IMR-90 (cell line): ENCODE measurements at regions not wholly inside any gene's neighbourhood (a gene's known extent, or its start where the extent isn't known, plus 50 kb on each side); places are given as distances from the start of the nearest gene placed in this dataset.
"Not testable (repeated sequence)": the region's sequence is repeated elsewhere in the genome, so short reads cannot be mapped to it uniquely, and the experiment has no call there.

Source experiments
- ATAC-seq: fragments of 200-7000 bp; cut with Tn5 transposase; 2 replicates; pipeline ENCODE4 v1.9.1; 2020; ENCODE audit warnings: low read depth, mild to moderate bottlenecking, moderate library complexity
- BruUV-seq: library from RNA; stranded (reverse); fragments of 400-500 nt; replicated peaks from 2 replicates; lab custom pipeline; 2021; lab: Mats Ljungman, UMichigan
- CTCF ChIA-PET: fragments of 300-600 bp; formaldehyde crosslinking; extraction: SDS; loops from one replicate; lab custom pipeline; 2021; ENCODE audit warnings: antibody characterized with exemption; lab: Yijun Ruan, JAX
- POLR2A ChIA-PET: fragments of 300-600 bp; sonication (Branson Sonifier 250); formaldehyde crosslinking; loops from one replicate; lab custom pipeline; 2022; ENCODE audit warnings: antibody characterized with exemption; ENCODE audit not compliant: unreplicated experiment; lab: Charles Lee
- DNase-seq: peaks from one replicate; pipeline ENCODE4 v3.0.0; 2013
- H2AFZ ChIP-seq: replicated peaks from 2 replicates; pipeline ENCODE3; 2013; ENCODE audit warnings: low read length, mild to moderate bottlenecking; ENCODE audit not compliant: poor library complexity
- H2AK5ac ChIP-seq: 2 replicates; pipeline ENCODE4 v1.6.1; 2013; ENCODE audit warnings: low read depth, low read length, inconsistent platforms
- H2AK9ac ChIP-seq: replicated peaks from 2 replicates; pipeline ENCODE3; 2013; ENCODE audit warnings: mild to moderate bottlenecking, low read depth, low read length, moderate library complexity; ENCODE audit not compliant: poor library complexity
- H2BK120ac ChIP-seq: 2 replicates; pipeline ENCODE4 v1.6.1; 2013; ENCODE audit warnings: low read depth, low read length, inconsistent platforms
- H2BK15ac ChIP-seq: 3 replicates; pipeline ENCODE4 v1.6.1; 2013; ENCODE audit warnings: low read depth, low read length, inconsistent platforms
- H2BK20ac ChIP-seq: 2 replicates; pipeline ENCODE4 v1.6.1; 2013; ENCODE audit warnings: low read depth, mild to moderate bottlenecking, inconsistent platforms, low read length, moderate library complexity
- H2BK5ac ChIP-seq: 2 replicates; pipeline ENCODE4 v1.6.1; 2013; ENCODE audit warnings: mild to moderate bottlenecking, low read depth, low read length, inconsistent platforms; ENCODE audit not compliant: poor library complexity, severe bottlenecking
- H3K14ac ChIP-seq: replicated peaks from 2 replicates; pipeline ENCODE4 v1.6.1; 2013; ENCODE audit warnings: low read depth, low read length, inconsistent platforms
- H3K18ac ChIP-seq: 2 replicates; pipeline ENCODE4 v1.6.1; 2013; ENCODE audit warnings: low read depth, low read length, control low read depth
- H3K23ac ChIP-seq: 2 replicates; pipeline ENCODE4 v1.6.1; 2013; ENCODE audit warnings: low read depth, low read length, inconsistent platforms
- H3K27ac ChIP-seq: 2 replicates; pipeline ENCODE4 v1.5.1; 2013; ENCODE audit warnings: mild to moderate bottlenecking, control low read depth, low read length; ENCODE audit not compliant: insufficient read depth
- H3K27me3 ChIP-seq: 2 replicates; pipeline ENCODE4 v1.6.1; 2013; ENCODE audit warnings: low read length; ENCODE audit not compliant: control insufficient read depth, insufficient read depth
- H3K36me3 ChIP-seq: 2 replicates; pipeline ENCODE4 v1.6.1; 2013; ENCODE audit warnings: low read length, mixed read lengths; ENCODE audit not compliant: control insufficient read depth, insufficient read depth
- H3K4ac ChIP-seq: 2 replicates; pipeline ENCODE4 v1.6.1; 2013; ENCODE audit warnings: low read depth, low read length, inconsistent platforms
- H3K4me1 ChIP-seq: 2 replicates; pipeline ENCODE4 v1.6.1; 2013; ENCODE audit warnings: low read length, mixed read lengths; ENCODE audit not compliant: control insufficient read depth, insufficient read depth
- H3K4me2 ChIP-seq: 2 replicates; pipeline ENCODE4 v1.6.1; 2013; ENCODE audit warnings: low read depth, mild to moderate bottlenecking, control low read depth, low read length, moderate library complexity
- H3K4me3 ChIP-seq: 2 replicates; pipeline ENCODE4 v1.5.1; 2013; ENCODE audit warnings: low read depth, mild to moderate bottlenecking, control low read depth, low read length, moderate library complexity; ENCODE audit not compliant: insufficient read depth
- H3K56ac ChIP-seq: 2 replicates; pipeline ENCODE4 v1.6.1; 2013; ENCODE audit warnings: low read length, inconsistent platforms; ENCODE audit not compliant: insufficient read depth; ENCODE audit errors: extremely low read depth
- H3K79me1 ChIP-seq, 2 experiments: 2 replicates each; pipeline ENCODE4 v1.6.1; 2013; ENCODE audit warnings: low read length in 2 of 2, inconsistent platforms in 1 of 2, low read depth in 1 of 2
- H3K9ac ChIP-seq: 2 replicates; pipeline ENCODE4 v1.6.1; 2013; ENCODE audit warnings: low read depth, low read length, control low read depth
- H3K9me1 ChIP-seq: 2 replicates; pipeline ENCODE4 v1.6.1; 2013; ENCODE audit warnings: low read length, inconsistent platforms; ENCODE audit not compliant: insufficient read depth
- H3K9me3 ChIP-seq: 2 replicates; pipeline ENCODE4 v1.6.1; 2013; ENCODE audit warnings: low read length; ENCODE audit not compliant: control insufficient read depth, insufficient read depth
- H4K20me1 ChIP-seq: 2 replicates; pipeline ENCODE4 v1.6.1; 2013; ENCODE audit warnings: low read length, inconsistent platforms; ENCODE audit not compliant: insufficient read depth
- H4K5ac ChIP-seq: 2 replicates; pipeline ENCODE4 v1.6.1; 2013; ENCODE audit warnings: mild to moderate bottlenecking, low read depth, low read length, control low read depth
- H4K8ac ChIP-seq, 2 experiments: 2 replicates each; pipeline ENCODE4 v1.6.1; 2013; ENCODE audit warnings: low read depth in 2 of 2, low read length in 2 of 2, control low read depth in 1 of 2, inconsistent platforms in 1 of 2
- H4K91ac ChIP-seq: 2 replicates; pipeline ENCODE4 v1.6.1; 2013; ENCODE audit warnings: low read depth, low read length, inconsistent platforms; ENCODE audit not compliant: insufficient read depth
- WGBS, 2 experiments: methylation state at CpG; one replicate each; pipeline versions ENCODE4 v1.1.5 to v1.1.7; 2013; ENCODE audit warnings: missing lambda C conversion rate in 2 of 2; ENCODE audit not compliant: insufficient read length in 1 of 2; ENCODE audit errors: extremely low coverage in 2 of 2; 5-methylcytosine and 5-hydroxymethylcytosine counted together
- dilution Hi-C: fragments of 300-500 bp; cut with HindIII; formaldehyde crosslinking; loops from one replicate; pipeline ENCODE4 v1.14.3; 2018; ENCODE audit warnings: low sequenced_read_pairs; ENCODE audit not compliant: unreplicated experiment
- in situ Hi-C: fragments of 300-500 bp; cut with MboI; formaldehyde crosslinking; loops from 3 replicates; pipeline ENCODE4 v1.14.3; 2019; ENCODE audit warnings: low sequenced_read_pairs, inconsistent platforms, mixed read lengths
- intact Hi-C: fragments of 100-400 bp; cut with micrococcal nuclease; formaldehyde crosslinking; loops from 2 replicates; pipeline ENCODE4 v1.10.0; 2022

DNA sequence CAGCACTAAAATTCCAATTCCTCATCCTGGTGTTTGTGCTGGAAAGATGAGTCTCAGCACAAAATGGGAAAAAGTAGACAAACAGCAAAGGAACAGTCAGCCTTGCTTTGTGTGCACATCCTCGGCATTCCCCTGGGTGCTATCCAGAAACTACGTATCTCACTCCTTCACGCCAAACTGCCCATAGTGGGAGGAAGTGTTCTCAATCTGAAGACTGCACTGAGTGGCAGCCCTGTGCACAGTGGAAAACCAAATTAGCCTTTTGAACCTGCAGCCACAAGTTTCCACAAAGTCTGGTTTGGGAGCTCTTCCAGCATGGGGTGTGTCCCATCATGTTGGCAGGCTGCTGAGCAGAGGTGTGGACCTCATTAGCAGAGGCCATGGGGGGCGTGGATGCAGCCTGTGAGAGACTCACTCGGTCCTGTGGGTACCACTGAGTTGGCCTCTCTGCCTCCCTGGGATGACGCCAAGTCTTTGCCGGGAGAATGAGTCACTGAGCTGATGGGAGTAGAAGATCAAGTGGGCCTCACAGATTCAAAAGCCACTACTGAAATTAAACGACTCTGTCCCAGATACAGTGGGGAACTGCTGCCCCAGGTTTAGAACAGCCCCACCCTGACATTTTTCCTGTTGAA is 89.0 kb downstream of the ATP6V0E2 start:
- H2BK120ac ChIP-seq, POLR2A ChIA-PET, H3K27me3 ChIP-seq, ATAC-seq, H3K56ac ChIP-seq, H4K91ac ChIP-seq, in situ Hi-C loops, H3K9me1 ChIP-seq, H3K79me1 ChIP-seq, H3K4me2 ChIP-seq, DNase-seq, H3K27ac ChIP-seq, dilution Hi-C loops, BruUV-seq, H3K9ac ChIP-seq, H3K4me1 ChIP-seq, H3K23ac ChIP-seq, H2BK5ac ChIP-seq, H3K14ac ChIP-seq, H3K9me3 ChIP-seq, H3K36me3 ChIP-seq, H4K5ac ChIP-seq, H3K18ac ChIP-seq, H2BK15ac ChIP-seq, H2AFZ ChIP-seq, H3K4ac ChIP-seq, H2BK20ac ChIP-seq, intact Hi-C loops, H4K8ac ChIP-seq, H3K4me3 ChIP-seq, H2AK5ac ChIP-seq, CTCF ChIA-PET, H4K20me1 ChIP-seq, H2AK9ac ChIP-seq: not testable (repeated sequence)
- no CpG with 5 or more reads among the region's 8 CpGs for WGBS, 2 experiments

DNA sequence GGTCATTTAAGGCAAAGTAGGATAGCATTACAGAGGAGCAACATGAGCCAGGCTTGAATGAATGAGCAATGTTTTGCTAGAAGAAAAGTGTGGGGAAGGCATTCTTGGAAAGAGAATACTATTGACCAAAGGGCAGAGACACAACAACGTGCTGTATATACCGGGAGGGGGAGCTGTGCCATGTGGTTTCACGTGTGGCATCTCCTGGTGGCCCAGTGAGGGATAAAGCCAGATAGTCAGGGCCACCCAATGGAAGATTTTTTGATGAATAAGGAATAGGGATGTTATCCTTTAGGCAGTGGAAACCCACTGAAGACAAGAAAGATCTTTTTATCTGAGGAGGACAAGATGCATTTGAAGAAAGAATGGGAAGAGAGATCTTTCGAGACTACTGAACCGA is 90.2 kb downstream of the ATP6V0E2 start:
- dilution Hi-C loops: not testable (repeated sequence)
- WGBS, 2 experiments: 66% methylated on average over 2 of the region's 5 CpGs; no CpG with 5 or more reads in 1 of the 2 experiments

More for the DNA sequence above, 90.2 kb downstream of the ATP6V0E2 start:
- H3K9me1 ChIP-seq, H2BK20ac ChIP-seq, H3K4me2 ChIP-seq, H3K14ac ChIP-seq, BruUV-seq, DNase-seq, H3K23ac ChIP-seq, H2AK5ac ChIP-seq, ATAC-seq, H2AFZ ChIP-seq, H2BK15ac ChIP-seq, H4K8ac ChIP-seq, H3K27ac ChIP-seq, H4K5ac ChIP-seq, H2BK5ac ChIP-seq, CTCF ChIA-PET, H4K20me1 ChIP-seq, H3K9me3 ChIP-seq, H3K36me3 ChIP-seq, H3K4ac ChIP-seq, H2AK9ac ChIP-seq, H3K79me1 ChIP-seq, POLR2A ChIA-PET, H3K18ac ChIP-seq, H4K91ac ChIP-seq, in situ Hi-C loops, H2BK120ac ChIP-seq, H3K4me1 ChIP-seq, H3K4me3 ChIP-seq, H3K56ac ChIP-seq, H3K9ac ChIP-seq, intact Hi-C loops, H3K27me3 ChIP-seq: not testable (repeated sequence)
